ENCODE measurements at regions not wholly inside any gene's neighbourhood (a gene's known extent, or its start where the extent isn't known, plus 50 kb on each side); places are given as distances from the start of the nearest gene placed in this dataset.

- DNase-seq (ENCODE audit: low spot score) = no peak
Observed at GRCh38 chr18:28408528-28408927, 231.6 kb upstream of the CDH2 start.

- DNase-seq (ENCODE audit: low spot score) = no peak
Observed at GRCh38 chr18:28407681-28408080, 230.8 kb upstream of the CDH2 start.

GRCh38 chr18:28406533-28406932 lies 229.6 kb upstream of the CDH2 start:
- no peak for DNase-seq (ENCODE audit: low spot score)

GRCh38 chr18:28404694-28405093 lies 227.8 kb upstream of the CDH2 start:
- DNase-seq (ENCODE audit: low spot score) = no peak

- DNase-seq (ENCODE audit: low spot score) = no peak
Observed at GRCh38 chr18:28399781-28400362, 222.9 kb upstream of the CDH2 start.

GRCh38 chr18:28398471-28398870 lies 221.5 kb upstream of the CDH2 start:
- DNase-seq (ENCODE audit: low spot score) = no peak

- DNase-seq (ENCODE audit: low spot score) = no peak
Observed at GRCh38 chr18:28390022-28390421, 213.1 kb upstream of the CDH2 start.

- no peak for DNase-seq (ENCODE audit: low spot score)
Observed at GRCh38 chr18:28382215-28382879, 205.4 kb upstream of the CDH2 start.

- DNase-seq (ENCODE audit: low spot score) = no peak
Observed at GRCh38 chr18:28372186-28372585, 195.3 kb upstream of the CDH2 start.

GRCh38 chr18:28366676-28367075 lies 189.7 kb upstream of the CDH2 start:
- DNase-seq (ENCODE audit: low spot score) = no peak

GRCh38 chr18:28365411-28365831 lies 188.5 kb upstream of the CDH2 start:
- DNase-seq (ENCODE audit: low spot score) = peak; percentile 67

GRCh38 chr18:28363124-28363523 lies 186.2 kb upstream of the CDH2 start:
- no peak for DNase-seq (ENCODE audit: low spot score)

GRCh38 chr18:28359176-28359575 lies 182.2 kb upstream of the CDH2 start:
- no peak for DNase-seq (ENCODE audit: low spot score)

- DNase-seq (ENCODE audit: low spot score) = peak; percentile 4
Observed at GRCh38 chr18:28357766-28358401, 181.0 kb upstream of the CDH2 start.

- no peak for DNase-seq (ENCODE audit: low spot score)
Observed at GRCh38 chr18:28350821-28351220, 173.9 kb upstream of the CDH2 start.

GRCh38 chr18:28342231-28342630 lies 165.3 kb upstream of the CDH2 start:
- DNase-seq (ENCODE audit: low spot score) = no peak

- no peak for DNase-seq (ENCODE audit: low spot score)
Observed at GRCh38 chr18:28338316-28338715, 161.4 kb upstream of the CDH2 start.

- DNase-seq (ENCODE audit: low spot score) = no peak
Observed at GRCh38 chr18:28334516-28334915, 157.6 kb upstream of the CDH2 start.

GRCh38 chr18:28332071-28332470 lies 155.1 kb upstream of the CDH2 start:
- no peak for DNase-seq (ENCODE audit: low spot score)

GRCh38 chr18:28331551-28331950 lies 154.6 kb upstream of the CDH2 start:
- DNase-seq (ENCODE audit: low spot score) = no peak

- no peak for DNase-seq (ENCODE audit: low spot score)
Observed at GRCh38 chr18:28313602-28314001, 136.7 kb upstream of the CDH2 start.

- DNase-seq (ENCODE audit: low spot score) = no peak
Observed at GRCh38 chr18:28288784-28289183, 111.9 kb upstream of the CDH2 start.

- no peak for DNase-seq (ENCODE audit: low spot score)
Observed at GRCh38 chr18:28287146-28287545, 110.2 kb upstream of the CDH2 start.

GRCh38 chr18:28284132-28284531 lies 107.2 kb upstream of the CDH2 start:
- no peak for DNase-seq (ENCODE audit: low spot score)

Data from kidney tubule cell (primary cell).